ENCODE measurements at regions not wholly inside any gene's neighbourhood (a gene's known extent, or its start where the extent isn't known, plus 50 kb on each side); places are given as distances from the start of the nearest gene placed in this dataset.

GRCh38 chr9:695252-695651, 146.2 kb upstream of the DMRT1 start:
- H3K27me3 ChIP-seq (replicated peaks; ENCODE audit: insufficient read depth): no peaks in the 10 kb centered on the region
- peak overlapping the region; percentile 91 to 93 for H3K27ac ChIP-seq
- no peaks in the 10 kb centered on the region for H3K36me3 ChIP-seq
- peaks cover 43 to 94% of the 10 kb centered on the region in 2 donors for H3K4me1 ChIP-seq (ENCODE audit: control insufficient read depth in 1 of 2, low read depth in 2 of 2)
- ATAC-seq (ENCODE audit: insufficient number of reproducible peaks, low FRiP score, low read depth) (no peak), DNase-seq (ENCODE audit: low spot score) (no peak)
- H3K9me3 ChIP-seq: no peaks in the 10 kb centered on the region
- TF ChIP-seq CTCF (IDR thresholded peaks at IDR 0.05): no peak
- peak overlapping the region; percentile 59 for H3K4me3 ChIP-seq

GRCh38 chr9:696332-697323, 144.9 kb upstream of the DMRT1 start:
- H3K27me3 ChIP-seq (replicated peaks; ENCODE audit: insufficient read depth): no peaks in the 10 kb centered on the region
- TF ChIP-seq CTCF (IDR thresholded peaks at IDR 0.05): peak; percentile 38
- DNase-seq (ENCODE audit: low spot score) (no peak), ATAC-seq (ENCODE audit: insufficient number of reproducible peaks, low FRiP score, low read depth) (no peak)
- no peaks in the 10 kb centered on the region for H3K36me3 ChIP-seq
- H3K27ac ChIP-seq: peak overlapping the region; percentile 91 to 93
- peaks cover 38 to 98% of the 10 kb centered on the region in 2 donors for H3K4me1 ChIP-seq (ENCODE audit: control insufficient read depth in 1 of 2, low read depth in 2 of 2)
- peak overlapping the region; percentile 59 for H3K4me3 ChIP-seq
- no peaks in the 10 kb centered on the region for H3K9me3 ChIP-seq

- no peak for TF ChIP-seq CTCF (IDR thresholded peaks at IDR 0.05)
- Histone ChIP-seq H3K4me1 (ENCODE audit: control insufficient read depth in 1 of 2, low read depth in 2 of 2) (peaks cover 30 to 98% of the 10 kb centered on the region in 2 donors), H3K4me3 (peak overlapping the region; percentile 19), H3K27me3 (replicated peaks; ENCODE audit: insufficient read depth) (no peaks in the 10 kb centered on the region), H3K27ac (peak overlapping the region; percentile 91 to 93), H3K36me3 (no peaks in the 10 kb centered on the region), H3K9me3 (no peaks in the 10 kb centered on the region)
- ATAC-seq (ENCODE audit: insufficient number of reproducible peaks, low FRiP score, low read depth): peak; percentile 32
- DNase-seq (ENCODE audit: low spot score): no peak
Observed at GRCh38 chr9:698276-698675, 143.2 kb upstream of the DMRT1 start.

GRCh38 chr9:698954-699353, 142.5 kb upstream of the DMRT1 start:
- DNase-seq (ENCODE audit: low spot score) (no peak), ATAC-seq (ENCODE audit: insufficient number of reproducible peaks, low FRiP score, low read depth) (no peak)
- no peak for TF ChIP-seq CTCF (IDR thresholded peaks at IDR 0.05)
- no peaks in the 10 kb centered on the region for H3K36me3 ChIP-seq
- H3K4me3 ChIP-seq: peak overlapping the region; percentile 19
- peak overlapping the region; percentile 91 to 93 for H3K27ac ChIP-seq
- no peaks in the 10 kb centered on the region for H3K27me3 ChIP-seq (replicated peaks; ENCODE audit: insufficient read depth)
- H3K9me3 ChIP-seq: no peaks in the 10 kb centered on the region
- peaks cover 35 to 100% of the 10 kb centered on the region in 2 donors for H3K4me1 ChIP-seq (ENCODE audit: control insufficient read depth in 1 of 2, low read depth in 2 of 2)

- ATAC-seq (ENCODE audit: insufficient number of reproducible peaks, low FRiP score, low read depth): no peak
- Histone ChIP-seq H3K27me3 (replicated peaks; ENCODE audit: insufficient read depth) (no peaks in the 10 kb centered on the region), H3K9me3 (no peaks in the 10 kb centered on the region), H3K4me1 (ENCODE audit: control insufficient read depth in 1 of 2, low read depth in 2 of 2) (peaks cover 39 to 100% of the 10 kb centered on the region in 2 donors), H3K27ac (peak overlapping the region; percentile 91 to 93), H3K4me3 (no peak overlapping the region), H3K36me3 (no peaks in the 10 kb centered on the region)
- TF ChIP-seq CTCF (IDR thresholded peaks at IDR 0.05): no peak
- DNase-seq (ENCODE audit: low spot score): no peak
Observed at GRCh38 chr9:699396-699795, 142.1 kb upstream of the DMRT1 start.

Measured in thoracic aorta (tissue), 2 donors.